HG02852 (cell line): ENCODE measurements at regions not wholly inside any gene's neighbourhood (a gene's known extent, or its start where the extent isn't known, plus 50 kb on each side); places are given as distances from the start of the nearest gene placed in this dataset.

Experiments
- ATAC-seq: cut with Tn5 transposase; IDR thresholded peaks from one replicate; pipeline ENCODE4 v1.9.1; 2021; ENCODE audit warnings: mild to moderate bottlenecking, moderate library complexity; ENCODE audit not compliant: unreplicated experiment

- no peak for ATAC-seq
Observed at GRCh38 chr5:68531970-68532369, 316.4 kb downstream of the PIK3R1 start.

- no peak for ATAC-seq
Observed at GRCh38 chr5:68533051-68533450, 317.5 kb downstream of the PIK3R1 start.

DNA sequence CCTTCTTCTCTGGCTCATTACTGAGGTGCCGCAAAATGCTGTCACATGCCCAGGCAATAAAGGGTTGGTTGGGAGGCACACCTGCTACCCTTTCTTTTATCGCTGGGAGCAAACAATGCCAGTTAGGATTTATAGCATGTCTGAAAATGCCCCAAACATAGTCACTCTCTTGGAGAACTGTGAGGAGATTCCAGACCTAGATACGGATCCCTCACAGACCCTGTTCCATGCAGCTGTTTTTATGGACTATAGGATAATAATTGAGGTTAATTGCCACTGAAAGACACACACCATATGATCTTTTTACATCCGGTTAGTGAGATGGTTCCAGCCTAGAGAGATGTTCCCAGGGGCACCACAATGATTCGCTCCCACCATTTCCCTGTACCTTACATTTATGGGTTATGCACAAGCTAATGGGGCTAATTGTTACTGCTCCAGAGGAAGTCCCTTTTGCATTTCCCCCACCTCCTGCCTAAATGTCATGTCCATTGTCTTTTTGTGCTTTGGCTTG is 318.1 kb downstream of the PIK3R1 start:
- no peak for ATAC-seq

GRCh38 chr5:68534131-68534940 is 318.8 kb downstream of the PIK3R1 start:
- ATAC-seq: no peak

DNA sequence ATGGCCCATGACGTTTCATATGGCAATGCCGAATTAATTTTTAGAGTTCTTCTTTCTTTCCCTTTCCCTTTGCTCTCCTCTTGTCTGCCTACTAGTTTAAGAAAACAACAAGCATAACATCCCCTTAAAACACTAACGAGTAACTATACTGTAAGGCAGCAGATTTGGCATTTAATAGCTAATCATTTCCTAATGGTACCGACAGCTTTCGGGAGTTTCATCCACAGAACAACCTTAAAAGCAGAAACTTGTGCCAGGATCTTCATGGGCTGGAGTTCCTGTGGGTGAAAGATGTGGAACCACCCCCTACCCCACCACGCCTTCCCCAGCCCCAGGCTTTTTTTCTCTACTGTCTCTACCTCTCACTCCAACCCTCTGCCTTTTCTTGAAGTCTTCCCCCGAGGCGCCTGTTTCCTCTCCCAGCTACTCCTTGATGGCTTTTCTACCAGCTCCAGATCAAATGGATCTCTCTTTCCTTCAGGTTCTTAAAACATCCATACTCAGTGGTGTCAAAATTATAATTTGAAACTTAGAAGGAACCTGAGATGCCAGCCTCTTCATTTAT is 319.5 kb downstream of the PIK3R1 start:
- ATAC-seq: no peak

- no peak for ATAC-seq
Observed at GRCh38 chr5:68538814-68539420, 323.4 kb downstream of the PIK3R1 start.

DNA sequence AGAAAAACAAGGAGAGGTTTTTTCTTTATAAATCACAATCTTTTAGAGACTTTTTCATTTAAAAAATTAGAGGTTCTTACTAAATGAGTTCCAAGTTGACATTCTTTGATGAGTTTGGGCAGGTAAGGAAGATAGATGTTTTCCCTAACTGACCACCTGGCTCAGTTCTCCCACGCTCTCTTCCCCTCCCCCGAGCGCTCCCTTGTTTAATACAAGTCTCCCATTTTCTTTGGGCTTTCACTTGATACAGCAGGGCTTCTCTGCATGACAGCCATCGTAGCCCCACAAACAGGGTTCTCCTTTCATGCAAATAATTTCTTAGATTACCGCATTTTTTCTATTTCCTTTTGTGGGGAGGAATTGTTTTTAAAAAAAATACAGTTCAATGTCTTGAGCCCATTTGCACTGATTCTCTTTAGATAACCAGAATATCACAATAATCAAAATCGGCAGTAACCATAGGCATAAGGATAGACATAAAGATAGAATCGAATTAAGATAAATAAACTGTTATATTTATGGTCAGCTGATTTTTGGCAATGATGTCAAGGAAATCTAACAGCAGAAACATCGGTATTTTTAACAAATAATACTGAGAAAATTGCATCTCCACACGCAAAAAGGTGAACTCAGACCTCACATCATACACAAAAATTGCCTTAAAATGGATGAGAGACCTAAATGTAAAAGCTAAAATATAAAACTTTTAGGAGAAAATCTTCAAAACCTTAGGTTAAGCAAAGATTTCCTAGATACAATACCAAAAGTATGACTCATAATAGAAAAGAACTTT is 325.4 kb downstream of the PIK3R1 start:
- no peak for ATAC-seq

GRCh38 chr5:68542207-68542606 is 326.7 kb downstream of the PIK3R1 start:
- no peak for ATAC-seq

- ATAC-seq: no peak
Observed at GRCh38 chr5:68543212-68543611, 327.7 kb downstream of the PIK3R1 start.

- no peak for ATAC-seq
Observed at GRCh38 chr5:68544091-68544647, 328.6 kb downstream of the PIK3R1 start.

- no peak for ATAC-seq
Observed at GRCh38 chr5:68544648-68545552, 329.3 kb downstream of the PIK3R1 start.

GRCh38 chr5:68545636-68546295 is 330.2 kb downstream of the PIK3R1 start:
- ATAC-seq: no peak

DNA sequence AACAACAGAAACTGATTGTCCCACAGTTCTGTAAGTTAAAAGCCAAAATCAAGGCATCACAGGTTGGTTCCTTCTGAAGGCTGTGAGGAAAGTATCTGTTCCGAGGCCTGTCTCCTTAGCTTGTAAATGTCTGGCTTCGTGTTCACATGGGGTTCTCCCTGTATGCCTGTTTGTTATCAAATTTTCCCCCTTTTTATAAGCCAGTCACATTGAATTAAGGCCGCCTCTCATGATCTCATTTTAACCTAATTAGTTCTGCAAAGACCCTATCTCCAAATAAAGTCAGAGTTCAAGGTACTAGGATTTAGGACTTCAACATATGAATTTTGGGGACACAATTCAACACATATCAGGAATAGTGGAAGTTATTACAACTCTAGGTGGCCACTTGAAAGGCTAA is 331.5 kb downstream of the PIK3R1 start:
- no peak for ATAC-seq

- ATAC-seq: no peak
Observed at GRCh38 chr5:68547622-68548021, 332.1 kb downstream of the PIK3R1 start.

DNA sequence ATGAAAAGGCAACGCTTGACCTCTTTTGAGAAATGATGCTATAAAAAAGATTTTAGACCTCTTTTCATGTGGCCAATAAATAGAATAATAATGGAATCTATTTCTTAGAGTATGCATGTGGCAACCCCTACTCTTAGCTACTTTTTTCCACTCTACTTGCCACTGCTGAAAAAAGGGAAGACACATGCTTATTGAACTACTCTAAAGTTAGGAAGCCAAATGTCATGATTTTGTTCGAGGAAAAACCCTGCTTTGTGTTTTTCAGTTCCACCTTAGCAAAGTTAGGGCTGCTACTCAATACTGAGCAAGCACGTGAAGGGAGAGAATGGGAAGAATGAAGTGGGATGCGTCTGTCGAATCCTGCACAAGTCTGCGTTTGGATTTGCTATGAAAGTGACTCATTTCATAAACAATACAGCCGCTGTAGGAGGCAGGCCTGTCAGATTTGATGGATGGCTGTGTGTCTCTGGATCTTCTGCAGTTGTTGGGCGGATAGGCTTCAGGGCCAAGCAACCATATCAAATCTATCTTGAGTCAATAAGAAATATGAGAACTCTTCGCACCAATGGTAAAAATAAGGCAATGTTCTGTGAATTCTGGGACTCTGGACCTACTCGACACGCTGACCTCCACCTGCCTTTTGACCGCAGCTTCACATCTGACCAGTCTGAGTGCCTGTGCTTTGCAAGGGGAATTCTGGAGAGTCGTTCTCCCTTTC is 333.6 kb downstream of the PIK3R1 start:
- ATAC-seq: no peak

GRCh38 chr5:68550015-68550414 is 334.5 kb downstream of the PIK3R1 start:
- no peak for ATAC-seq

DNA sequence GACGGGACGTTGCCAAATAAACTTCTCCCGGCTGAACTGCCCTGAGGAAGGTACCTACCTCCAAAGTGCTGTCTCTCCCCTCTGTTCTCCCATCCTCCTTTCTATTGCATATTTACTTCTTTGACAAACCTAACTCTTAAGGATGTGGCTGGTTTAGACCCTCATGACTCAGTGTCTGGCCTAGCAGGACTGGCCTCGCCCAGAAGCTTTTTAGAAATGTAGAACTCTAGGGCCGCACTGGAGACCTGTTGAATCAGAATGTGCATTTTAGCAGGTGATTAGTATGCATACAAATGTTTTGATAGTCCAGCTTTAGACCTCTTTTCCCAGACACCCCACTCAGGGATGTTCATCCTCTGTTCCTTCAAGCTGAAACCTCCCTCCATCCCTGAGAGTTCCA is 335.9 kb downstream of the PIK3R1 start:
- ATAC-seq: no peak

DNA sequence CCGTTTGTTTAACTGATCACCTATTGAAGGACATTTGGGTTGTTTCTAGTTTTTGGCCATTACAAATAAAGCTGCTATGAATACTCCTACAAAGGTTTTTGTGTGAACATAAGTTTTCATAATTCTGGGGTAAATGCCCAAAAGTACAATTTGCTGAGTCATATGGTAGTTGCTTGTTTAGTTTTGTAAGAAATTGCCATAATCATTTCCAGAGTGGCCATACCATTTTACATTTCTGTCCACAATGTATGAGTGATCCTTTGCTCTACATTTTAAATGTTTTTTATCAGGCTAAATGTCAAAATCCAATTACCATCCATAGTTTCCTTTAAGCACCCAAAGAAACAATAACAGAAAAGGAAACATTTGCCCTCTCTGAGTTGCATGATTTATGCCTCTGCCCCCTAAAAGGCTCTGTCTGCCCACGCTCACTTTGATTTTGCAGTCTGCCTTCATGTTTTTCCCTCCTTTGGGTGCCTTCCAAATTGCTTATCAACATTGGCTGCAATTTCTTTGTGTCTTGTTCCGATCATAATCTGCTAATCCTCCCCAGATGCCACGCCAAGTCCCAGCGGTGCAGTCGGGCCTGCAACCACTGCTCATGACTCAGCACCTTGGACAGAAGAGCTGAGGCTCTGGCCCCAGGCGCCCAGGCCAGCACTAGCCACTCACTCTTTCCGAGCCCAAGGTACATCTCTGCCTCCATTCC is 339.2 kb downstream of the PIK3R1 start:
- no peak for ATAC-seq
